Right lobe of liver (tissue), 6 donors: ENCODE measurements at regions not wholly inside any gene's neighbourhood (a gene's known extent, or its start where the extent isn't known, plus 50 kb on each side); places are given as distances from the start of the nearest gene placed in this dataset.
"Not testable (repeated sequence)": the region's sequence is repeated elsewhere in the genome, so short reads cannot be mapped to it uniquely, and the experiment has no call there.

Experiments
- ATAC-seq, 4 donors: fragments of 200-7000 bp; cut with Tn5 transposase; one replicate each; pipeline ENCODE4 v1.9.1; 2020; ENCODE audit warnings: mild to moderate bottlenecking in 4 of 4, moderate library complexity in 4 of 4
- DNase-seq, 3 donors: peaks; one replicate each; pipeline ENCODE4 v3.0.0-alpha.2; 2020
- H3K27ac ChIP-seq, 3 donors: fragments of 200-600 bp; one replicate each; pipeline ENCODE4 v1.8.0; 2022
- H3K27me3 ChIP-seq, 2 donors: fragments of 200-600 bp; one replicate each; pipeline ENCODE4 v1.8.0; 2022
- H3K36me3 ChIP-seq, 4 donors: fragments of 200-600 bp; sonication (generic) in 1 of 4; one replicate each; pipeline versions ENCODE4 v1.5.1 to v1.8.0; 2017 to 2022; ENCODE audit warnings: control low read depth in 1 of 4
- H3K4me1 ChIP-seq, 4 donors: fragments of 200-600 bp; sonication (generic) in 1 of 4; one replicate each; pipeline versions ENCODE4 v1.5.1 to v1.8.0; 2017 to 2022; ENCODE audit warnings: control low read depth in 1 of 4
- H3K4me3 ChIP-seq, 3 donors: fragments of 200-600 bp; one replicate each; pipeline ENCODE4 v1.8.0; 2022
- H3K9me3 ChIP-seq, 4 donors: fragments of 200-600 bp; sonication (generic) in 1 of 4; one replicate each; pipeline versions ENCODE4 v1.5.1 to v1.8.0; 2017 to 2022; ENCODE audit warnings: control low read depth in 1 of 4
- POLR2A ChIP-seq: fragments of 450-650 bp; IDR thresholded peaks from one replicate; pipeline ENCODE4 v1.6.1; 2017; ENCODE audit warnings: antibody characterized with exemption, mild to moderate bottlenecking
- WGBS: methylation state at CpG from one replicate; pipeline ENCODE4 v1.1.6; 2018; ENCODE audit warnings: low coverage, low lambda C conversion rate; ENCODE audit not compliant: insufficient coverage; ENCODE audit errors: missing lambda C conversion rate; 5-methylcytosine and 5-hydroxymethylcytosine counted together
- intact Hi-C, 2 donors: fragments of 100-400 bp; cut with DNase I; formaldehyde crosslinking; loops; one replicate each; pipeline versions ENCODE4 v1.11.2 to v1.14.1; 2022
- small RNA-seq, 2 experiments: library from RNA; depleted of rRNA; stranded (forward); fragments of <200 nt; gene quantifications; one replicate each; pipeline ENCODE3, GENCODE V24; 2016
- TF ChIP-seq, protein P1 (sequence below), 4 donors: fragments of 200-600 bp in 3 of 4; fragments of 450-650 bp in 1 of 4; IDR thresholded peaks; one replicate each; pipeline versions ENCODE4 v1.5.1 to v1.8.0; 2016 to 2022; ENCODE audit warnings: antibody characterized with exemption in 4 of 4, mild to moderate bottlenecking in 2 of 4
- donor health status: DM: no; HTN: yes; CAD: no.
- donor health status: DM: no; HTN: no; CAD: no.
- donor health status: DM: no; HTN: no; CAD: no.
- donor health status: DM: no; HTN: yes; CAD: no.
- donor health status: DM: no; HTN: yes; CAD: no.

GRCh38 chr4:150018257-150018656, 60.0 kb upstream of the DCLK2 start:
- Histone ChIP-seq H3K27ac (no peak overlapping the region), H3K4me3 (no peak overlapping the region), H3K27me3 (no peaks in the 10 kb centered on the region), H3K4me1 (peaks cover 0 to 9% (median 0%) of the 10 kb centered on the region in 4 donors), H3K36me3 (no peaks in the 10 kb centered on the region), H3K9me3 (no peaks in the 10 kb centered on the region)
- ATAC-seq (peak in 3 of 4 donors; percentile 55 to 88 (median 76)), DNase-seq (no peak)
- 67% methylated on average over 1 of the region's 1 CpG for WGBS
- intact Hi-C loops = loop anchor here in 1 of 2 donors (10.0 kb wide), 1 partner anchor 227 kb away; no protein-coding TSS in a partner anchor
- TF ChIP-seq, protein P1, sequence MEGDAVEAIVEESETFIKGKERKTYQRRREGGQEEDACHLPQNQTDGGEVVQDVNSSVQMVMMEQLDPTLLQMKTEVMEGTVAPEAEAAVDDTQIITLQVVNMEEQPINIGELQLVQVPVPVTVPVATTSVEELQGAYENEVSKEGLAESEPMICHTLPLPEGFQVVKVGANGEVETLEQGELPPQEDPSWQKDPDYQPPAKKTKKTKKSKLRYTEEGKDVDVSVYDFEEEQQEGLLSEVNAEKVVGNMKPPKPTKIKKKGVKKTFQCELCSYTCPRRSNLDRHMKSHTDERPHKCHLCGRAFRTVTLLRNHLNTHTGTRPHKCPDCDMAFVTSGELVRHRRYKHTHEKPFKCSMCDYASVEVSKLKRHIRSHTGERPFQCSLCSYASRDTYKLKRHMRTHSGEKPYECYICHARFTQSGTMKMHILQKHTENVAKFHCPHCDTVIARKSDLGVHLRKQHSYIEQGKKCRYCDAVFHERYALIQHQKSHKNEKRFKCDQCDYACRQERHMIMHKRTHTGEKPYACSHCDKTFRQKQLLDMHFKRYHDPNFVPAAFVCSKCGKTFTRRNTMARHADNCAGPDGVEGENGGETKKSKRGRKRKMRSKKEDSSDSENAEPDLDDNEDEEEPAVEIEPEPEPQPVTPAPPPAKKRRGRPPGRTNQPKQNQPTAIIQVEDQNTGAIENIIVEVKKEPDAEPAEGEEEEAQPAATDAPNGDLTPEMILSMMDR (IDR thresholded peaks at IDR 0.05) = no peak
- no peak for TF ChIP-seq POLR2A

DNA sequence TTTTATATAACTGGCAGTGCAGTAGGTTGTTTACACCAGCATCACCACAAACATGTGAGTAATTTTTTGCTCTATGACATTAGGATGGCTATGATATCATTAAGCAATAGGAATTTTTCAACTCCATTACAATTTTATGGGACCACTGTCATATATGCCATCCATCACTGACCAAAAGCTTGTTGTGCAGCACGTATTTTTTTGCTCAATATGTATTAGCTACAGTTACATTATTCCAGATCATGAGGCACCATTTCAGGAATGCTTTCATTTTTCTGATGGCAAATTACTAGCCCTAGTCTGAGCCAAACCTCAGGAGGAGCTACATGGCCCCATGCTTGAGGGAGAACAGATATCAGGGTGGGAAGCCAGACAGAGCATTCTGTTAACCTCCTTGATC, 56.8 kb upstream of the DCLK2 start:
- intact Hi-C loops = no loop called here
- Histone ChIP-seq H3K4me3 (no peak overlapping the region), H3K9me3 (no peaks in the 10 kb centered on the region), H3K36me3 (no peaks in the 10 kb centered on the region), H3K4me1 (peaks cover 0 to 4% (median 0%) of the 10 kb centered on the region in 4 donors), H3K27me3 (no peaks in the 10 kb centered on the region), H3K27ac (no peak overlapping the region)
- DNase-seq (no peak), ATAC-seq (no peak)
- WGBS = 69% methylated on average over 1 of the region's 1 CpG
- TF ChIP-seq POLR2A = no peak
- TF ChIP-seq, protein P1 (IDR thresholded peaks at IDR 0.05) = no peak

- Histone ChIP-seq H3K4me3 (no peak overlapping the region), H3K4me1 (no peaks in the 10 kb centered on the region), H3K27ac (no peak overlapping the region), H3K27me3 (no peaks in the 10 kb centered on the region), H3K36me3 (no peaks in the 10 kb centered on the region), H3K9me3 (no peaks in the 10 kb centered on the region)
- ATAC-seq = no peak
- no peak for DNase-seq
- no peak for TF ChIP-seq POLR2A
- TF ChIP-seq, protein P1 (IDR thresholded peaks at IDR 0.05) = no peak
- 90% methylated on average over 2 of the region's 2 CpGs for WGBS
- intact Hi-C loops = no loop called here
Measured at GRCh38 chr4:150023489-150023888, 54.8 kb upstream of the DCLK2 start.

- H3K9me3 ChIP-seq, H3K4me3 ChIP-seq, H3K36me3 ChIP-seq, H3K27me3 ChIP-seq, H3K4me1 ChIP-seq, ATAC-seq, intact Hi-C loops, H3K27ac ChIP-seq, DNase-seq: not testable (repeated sequence)
Measured at GRCh38 chr4:150026987-150027386, 51.3 kb upstream of the DCLK2 start.

Small RNA genes lying in the stretch of these regions (small RNA-seq; reads per million reads assigned to genes)
- gene RNA5SP167 (0 to 1.3 reads per million in 2 experiments), gene RNU6-1230P (0 reads per million in 2 experiments)
